GM12801 (cell line): ENCODE measurements at regions not wholly inside any gene's neighbourhood (a gene's known extent, or its start where the extent isn't known, plus 50 kb on each side); places are given as distances from the start of the nearest gene placed in this dataset.

Experiments
- TF ChIP-seq, protein P1 (sequence below): IDR thresholded peaks from one replicate; pipeline ENCODE4 v1.5.1; 2011; ENCODE audit warnings: control low read depth; ENCODE audit not compliant: insufficient read length; ENCODE audit errors: extremely low read depth

DNA sequence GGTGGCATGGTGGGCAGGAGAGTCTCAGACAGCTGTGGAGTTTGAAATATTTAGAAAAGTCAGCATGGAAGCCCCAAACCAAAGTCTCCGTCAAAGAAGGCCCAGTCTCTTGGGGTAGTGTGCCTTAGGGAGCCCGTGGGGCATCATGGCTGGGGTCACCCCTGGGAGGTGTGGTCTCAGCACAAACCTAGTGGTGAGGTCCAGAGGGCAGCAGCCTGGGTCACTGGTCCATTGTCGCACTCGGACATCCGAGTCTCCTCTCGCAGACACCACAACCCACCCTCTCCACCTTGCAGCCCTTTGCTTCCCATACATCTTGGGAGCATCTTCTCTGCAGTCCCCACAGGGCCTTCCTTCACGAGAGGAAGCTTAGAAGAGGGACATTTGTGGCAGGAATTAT, 588.0 kb upstream of the TMEM132C start:
- TF ChIP-seq, protein P1, sequence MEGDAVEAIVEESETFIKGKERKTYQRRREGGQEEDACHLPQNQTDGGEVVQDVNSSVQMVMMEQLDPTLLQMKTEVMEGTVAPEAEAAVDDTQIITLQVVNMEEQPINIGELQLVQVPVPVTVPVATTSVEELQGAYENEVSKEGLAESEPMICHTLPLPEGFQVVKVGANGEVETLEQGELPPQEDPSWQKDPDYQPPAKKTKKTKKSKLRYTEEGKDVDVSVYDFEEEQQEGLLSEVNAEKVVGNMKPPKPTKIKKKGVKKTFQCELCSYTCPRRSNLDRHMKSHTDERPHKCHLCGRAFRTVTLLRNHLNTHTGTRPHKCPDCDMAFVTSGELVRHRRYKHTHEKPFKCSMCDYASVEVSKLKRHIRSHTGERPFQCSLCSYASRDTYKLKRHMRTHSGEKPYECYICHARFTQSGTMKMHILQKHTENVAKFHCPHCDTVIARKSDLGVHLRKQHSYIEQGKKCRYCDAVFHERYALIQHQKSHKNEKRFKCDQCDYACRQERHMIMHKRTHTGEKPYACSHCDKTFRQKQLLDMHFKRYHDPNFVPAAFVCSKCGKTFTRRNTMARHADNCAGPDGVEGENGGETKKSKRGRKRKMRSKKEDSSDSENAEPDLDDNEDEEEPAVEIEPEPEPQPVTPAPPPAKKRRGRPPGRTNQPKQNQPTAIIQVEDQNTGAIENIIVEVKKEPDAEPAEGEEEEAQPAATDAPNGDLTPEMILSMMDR: no peak

- TF ChIP-seq, protein P1: no peak
Measured at GRCh38 chr12:127680516-127680915, 586.5 kb upstream of the TMEM132C start.

DNA sequence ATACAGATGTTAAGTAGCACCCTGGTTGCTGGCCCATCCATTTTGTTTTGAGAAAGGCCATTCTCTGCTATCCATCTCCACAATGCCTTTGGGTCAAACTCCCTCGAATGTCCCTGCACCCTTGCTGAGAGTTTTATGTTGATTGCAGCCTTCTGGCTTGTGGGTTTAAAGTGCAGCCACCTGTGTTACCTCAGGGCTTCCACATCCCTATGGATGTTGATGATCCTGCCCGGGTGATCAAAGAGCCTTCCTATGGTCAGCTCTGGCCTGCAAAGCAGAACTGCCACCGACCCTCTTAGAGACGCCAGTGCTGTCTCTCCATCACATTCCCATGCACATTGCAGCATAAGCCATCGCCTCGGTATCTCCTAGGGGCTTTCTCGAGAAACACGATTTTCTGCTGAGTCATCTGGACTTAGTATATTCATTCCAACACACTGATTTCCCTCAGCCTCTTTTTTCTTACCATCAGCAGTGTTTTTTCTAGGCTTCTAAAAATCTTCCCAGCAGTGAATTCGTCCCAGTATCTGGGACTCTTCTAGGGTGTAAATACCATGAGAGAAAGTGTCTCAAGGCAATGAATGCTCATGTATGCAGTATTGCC, 585.7 kb upstream of the TMEM132C start:
- TF ChIP-seq, protein P1: no peak

GRCh38 chr12:127685491-127685890, 581.5 kb upstream of the TMEM132C start:
- TF ChIP-seq, protein P1: no peak

DNA sequence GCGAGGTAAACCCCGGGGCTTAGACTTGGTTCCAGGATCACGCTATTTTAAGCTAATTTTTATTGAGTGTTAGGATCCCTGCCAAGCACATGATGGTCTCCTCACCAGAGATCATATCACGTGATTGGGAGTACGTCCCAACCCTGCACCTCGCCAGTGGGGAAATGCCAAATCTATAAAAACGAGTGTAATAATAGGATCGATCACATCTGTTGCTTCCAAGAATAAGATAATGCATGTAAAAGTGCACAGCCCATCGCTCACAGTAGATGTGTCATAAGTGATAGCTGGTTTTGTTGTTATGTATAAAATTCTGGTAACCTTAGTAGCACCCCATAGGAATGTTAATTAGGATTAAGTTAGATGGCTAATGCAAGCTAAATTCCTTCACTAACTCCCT, 581.0 kb upstream of the TMEM132C start:
- TF ChIP-seq, protein P1: no peak

GRCh38 chr12:127687181-127687580, 579.8 kb upstream of the TMEM132C start:
- TF ChIP-seq, protein P1: no peak

GRCh38 chr12:127688906-127689428, 578.0 kb upstream of the TMEM132C start:
- TF ChIP-seq, protein P1: no peak
